HG03469 (cell line): ENCODE measurements at regions not wholly inside any gene's neighbourhood (a gene's known extent, or its start where the extent isn't known, plus 50 kb on each side); places are given as distances from the start of the nearest gene placed in this dataset.
"Not testable (repeated sequence)": the region's sequence is repeated elsewhere in the genome, so short reads cannot be mapped to it uniquely, and the experiment has no call there.

ENCODE experiments used
- ATAC-seq: cut with Tn5 transposase; IDR thresholded peaks from one replicate; pipeline ENCODE4 v1.9.1; 2021; ENCODE audit warnings: mild to moderate bottlenecking, moderate library complexity, moderate number of reproducible peaks; ENCODE audit not compliant: unreplicated experiment

- no peak for ATAC-seq
Observed at GRCh38 chr6:94902974-94903628, 674.2 kb upstream of the MANEA start.

- no peak for ATAC-seq
Observed at GRCh38 chr6:94899191-94899590, 678.1 kb upstream of the MANEA start.

- ATAC-seq: no peak
Observed at GRCh38 chr6:94894300-94894699, 683.0 kb upstream of the MANEA start.

GRCh38 chr6:94893327-94893726 is 684.0 kb upstream of the MANEA start:
- ATAC-seq: no peak

- not testable (repeated sequence) for ATAC-seq
Observed at GRCh38 chr6:94873819-94874218, 703.5 kb upstream of the MANEA start.

GRCh38 chr6:94862112-94862511 is 715.2 kb upstream of the MANEA start:
- ATAC-seq: no peak

GRCh38 chr6:94859924-94860323 is 717.4 kb upstream of the MANEA start:
- no peak for ATAC-seq

- not testable (repeated sequence) for ATAC-seq
Observed at GRCh38 chr6:94856999-94857398, 720.3 kb upstream of the MANEA start.

GRCh38 chr6:94851329-94851728 is 726.0 kb upstream of the MANEA start:
- not testable (repeated sequence) for ATAC-seq

- ATAC-seq: no peak
Observed at GRCh38 chr6:94845742-94846141, 731.6 kb upstream of the MANEA start.

GRCh38 chr6:94835264-94835663 is 742.1 kb upstream of the MANEA start:
- no peak for ATAC-seq

- ATAC-seq: no peak
Observed at GRCh38 chr6:94813806-94814205, 763.5 kb upstream of the MANEA start.

GRCh38 chr6:94801344-94801743 is 776.0 kb upstream of the MANEA start:
- no peak for ATAC-seq

GRCh38 chr6:94785514-94785913 is 791.8 kb upstream of the MANEA start:
- no peak for ATAC-seq

GRCh38 chr6:94785081-94785480 is 792.3 kb upstream of the MANEA start:
- ATAC-seq: not testable (repeated sequence)

- no peak for ATAC-seq
Observed at GRCh38 chr6:94769197-94769596, 808.1 kb upstream of the MANEA start.

- ATAC-seq: peak; percentile 93
Observed at GRCh38 chr6:94751641-94752329, 825.5 kb upstream of the MANEA start.

- ATAC-seq: no peak
Observed at GRCh38 chr6:94736236-94736635, 841.1 kb upstream of the MANEA start.

- no peak for ATAC-seq
Observed at GRCh38 chr6:94735270-94735669, 842.1 kb upstream of the MANEA start.

- ATAC-seq: no peak
Observed at GRCh38 chr6:94734751-94735150, 842.6 kb upstream of the MANEA start.

- ATAC-seq: no peak
Observed at GRCh38 chr6:94733066-94733465, 844.3 kb upstream of the MANEA start.

GRCh38 chr6:94727710-94728109 is 849.6 kb upstream of the MANEA start:
- ATAC-seq: no peak

GRCh38 chr6:94721459-94721858 is 855.9 kb upstream of the MANEA start:
- no peak for ATAC-seq
